ENCODE measurements at regions not wholly inside any gene's neighbourhood (a gene's known extent, or its start where the extent isn't known, plus 50 kb on each side); places are given as distances from the start of the nearest gene placed in this dataset.

DNA sequence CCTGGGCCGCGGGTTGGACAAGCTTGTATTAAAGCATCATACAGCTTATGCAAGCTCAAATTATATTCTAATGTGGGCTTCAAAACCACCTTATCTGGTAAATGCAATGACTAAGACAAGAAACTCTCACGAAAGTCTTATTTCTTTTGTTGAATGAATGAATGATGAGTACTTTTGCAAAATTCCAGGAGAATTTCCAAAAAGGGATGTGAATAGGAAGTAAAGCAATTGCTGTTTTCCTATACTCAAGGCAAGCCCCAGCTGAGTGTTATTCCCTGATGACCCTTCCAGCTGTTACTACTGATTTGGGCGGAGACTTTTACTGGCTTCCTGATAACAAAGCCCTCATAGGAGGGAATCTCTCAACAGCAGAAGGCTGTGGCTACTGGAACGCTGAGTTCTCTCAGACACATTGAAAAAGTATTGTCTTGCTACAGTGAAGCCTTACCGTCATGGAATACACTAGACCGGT, 162.8 kb downstream of the SREK1 start:
- Histone ChIP-seq H3K27me3 (replicated peaks) (no peaks in the 10 kb centered on the region), H3K4me3 (ENCODE audit: low read depth, low read length) (no peak overlapping the region), H3K27ac (no peak overlapping the region), H3K36me3 (replicated peaks) (no peaks in the 10 kb centered on the region)
- in situ Hi-C loops (cut with HindIII; ENCODE audit: low pct_ligation_motif_present, low sequenced_read_pairs), result loop anchor here (25.0 kb wide), 1 partner anchor 480 kb away; no protein-coding TSS in a partner anchor
- no peak for DNase-seq
- TF ChIP-seq, protein P1, sequence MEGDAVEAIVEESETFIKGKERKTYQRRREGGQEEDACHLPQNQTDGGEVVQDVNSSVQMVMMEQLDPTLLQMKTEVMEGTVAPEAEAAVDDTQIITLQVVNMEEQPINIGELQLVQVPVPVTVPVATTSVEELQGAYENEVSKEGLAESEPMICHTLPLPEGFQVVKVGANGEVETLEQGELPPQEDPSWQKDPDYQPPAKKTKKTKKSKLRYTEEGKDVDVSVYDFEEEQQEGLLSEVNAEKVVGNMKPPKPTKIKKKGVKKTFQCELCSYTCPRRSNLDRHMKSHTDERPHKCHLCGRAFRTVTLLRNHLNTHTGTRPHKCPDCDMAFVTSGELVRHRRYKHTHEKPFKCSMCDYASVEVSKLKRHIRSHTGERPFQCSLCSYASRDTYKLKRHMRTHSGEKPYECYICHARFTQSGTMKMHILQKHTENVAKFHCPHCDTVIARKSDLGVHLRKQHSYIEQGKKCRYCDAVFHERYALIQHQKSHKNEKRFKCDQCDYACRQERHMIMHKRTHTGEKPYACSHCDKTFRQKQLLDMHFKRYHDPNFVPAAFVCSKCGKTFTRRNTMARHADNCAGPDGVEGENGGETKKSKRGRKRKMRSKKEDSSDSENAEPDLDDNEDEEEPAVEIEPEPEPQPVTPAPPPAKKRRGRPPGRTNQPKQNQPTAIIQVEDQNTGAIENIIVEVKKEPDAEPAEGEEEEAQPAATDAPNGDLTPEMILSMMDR (IDR thresholded peaks at IDR 0.05; ENCODE audit: low read depth, low read length, missing control alignments), result no peak

DNA sequence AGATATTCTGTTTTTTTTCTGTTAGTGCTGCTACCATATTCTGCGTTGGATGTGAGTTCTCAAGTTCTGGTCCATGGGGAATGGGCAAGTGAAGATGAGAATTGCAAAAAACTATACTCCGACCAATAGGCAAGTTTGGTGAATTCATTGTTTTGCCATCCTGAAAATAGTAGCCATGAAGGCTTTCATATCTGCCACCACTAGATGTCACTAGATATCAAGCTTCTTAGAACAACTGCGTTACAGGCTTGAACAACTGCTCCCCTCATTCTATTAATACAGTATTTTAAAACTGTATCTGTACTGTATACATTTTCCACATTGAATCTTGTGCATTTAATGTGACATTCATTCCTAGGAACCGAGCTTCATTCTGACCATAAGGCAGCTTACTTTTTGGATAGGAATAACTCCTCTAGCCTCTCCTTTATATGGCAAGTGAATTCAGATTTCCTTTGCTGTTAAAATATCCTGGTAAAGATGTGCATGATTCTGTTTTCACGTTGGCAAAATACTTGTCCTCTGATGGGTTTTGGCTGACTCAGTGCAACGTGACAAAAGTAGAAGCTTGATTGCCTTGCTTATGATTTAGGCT, 163.6 kb downstream of the SREK1 start:
- Histone ChIP-seq H3K36me3 (replicated peaks) (no peaks in the 10 kb centered on the region), H3K4me3 (ENCODE audit: low read depth, low read length) (no peak overlapping the region), H3K27me3 (replicated peaks) (no peaks in the 10 kb centered on the region), H3K27ac (no peak overlapping the region)
- in situ Hi-C loops (cut with HindIII; ENCODE audit: low pct_ligation_motif_present, low sequenced_read_pairs), result loop anchor here (25.0 kb wide), 1 partner anchor 480 kb away; no protein-coding TSS in a partner anchor
- DNase-seq, result peak; percentile 49
- TF ChIP-seq, protein P1 (IDR thresholded peaks at IDR 0.05; ENCODE audit: low read depth, low read length, missing control alignments), result peak; percentile 72

DNA sequence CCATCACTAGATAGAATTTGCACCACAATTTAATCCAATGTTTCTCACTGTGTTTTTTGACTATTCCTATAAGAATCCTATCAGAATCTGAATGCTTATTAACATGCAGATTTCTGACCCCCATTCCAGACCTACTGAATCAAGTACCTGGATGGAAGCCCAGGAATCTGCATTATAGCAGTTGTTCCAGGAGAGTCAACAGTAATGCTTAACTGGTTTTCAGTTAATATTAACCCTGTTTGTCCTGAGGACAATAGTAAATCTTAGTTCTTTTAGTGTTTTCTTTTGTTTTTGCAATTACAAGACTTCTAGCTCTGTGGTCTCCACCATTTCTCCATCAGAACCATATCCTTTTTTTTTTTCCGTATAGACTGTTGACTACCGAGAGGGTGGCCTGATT, 168.2 kb downstream of the SREK1 start:
- DNase-seq, result no peak
- no peak overlapping the region for H3K27ac ChIP-seq
- TF ChIP-seq, protein P1 (IDR thresholded peaks at IDR 0.05; ENCODE audit: low read depth, low read length, missing control alignments), result no peak
- H3K36me3 ChIP-seq (replicated peaks), result no peaks in the 10 kb centered on the region
- no peak overlapping the region for H3K4me3 ChIP-seq (ENCODE audit: low read depth, low read length)
- in situ Hi-C loops (cut with HindIII; ENCODE audit: low pct_ligation_motif_present, low sequenced_read_pairs), result loop anchor here (25.0 kb wide), 1 partner anchor 475 kb away; no protein-coding TSS in a partner anchor
- no peaks in the 10 kb centered on the region for H3K27me3 ChIP-seq (replicated peaks)

DNA sequence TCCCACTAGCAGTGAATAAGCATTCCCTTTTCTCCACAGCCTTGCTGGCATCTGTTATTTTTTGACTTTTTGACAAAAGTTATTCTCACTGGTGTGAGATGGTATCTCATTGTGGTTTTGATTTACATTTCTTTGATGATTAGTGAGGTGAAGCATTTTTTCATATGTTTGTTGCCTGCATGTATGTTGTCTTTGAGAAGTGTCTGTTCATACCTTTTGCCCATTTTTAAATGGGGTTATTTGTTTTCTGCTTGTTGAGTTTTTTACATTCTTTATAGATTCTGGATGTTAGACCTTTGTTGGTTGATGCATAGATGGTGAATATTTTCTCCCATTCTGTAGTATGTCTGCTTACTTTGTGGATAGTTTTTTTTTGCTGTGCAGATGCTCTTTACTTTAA, 171.7 kb downstream of the SREK1 start:
- no peaks in the 10 kb centered on the region for H3K36me3 ChIP-seq (replicated peaks)
- H3K27me3 ChIP-seq (replicated peaks), result no peaks in the 10 kb centered on the region
- no peak overlapping the region for H3K4me3 ChIP-seq (ENCODE audit: low read depth, low read length)
- H3K27ac ChIP-seq, result no peak overlapping the region
- no peak for DNase-seq
- in situ Hi-C loops (cut with HindIII; ENCODE audit: low pct_ligation_motif_present, low sequenced_read_pairs), result loop anchor here (25.0 kb wide), 1 partner anchor 472 kb away; no protein-coding TSS in a partner anchor
- TF ChIP-seq, protein P1 (IDR thresholded peaks at IDR 0.05; ENCODE audit: low read depth, low read length, missing control alignments), result no peak

DNA sequence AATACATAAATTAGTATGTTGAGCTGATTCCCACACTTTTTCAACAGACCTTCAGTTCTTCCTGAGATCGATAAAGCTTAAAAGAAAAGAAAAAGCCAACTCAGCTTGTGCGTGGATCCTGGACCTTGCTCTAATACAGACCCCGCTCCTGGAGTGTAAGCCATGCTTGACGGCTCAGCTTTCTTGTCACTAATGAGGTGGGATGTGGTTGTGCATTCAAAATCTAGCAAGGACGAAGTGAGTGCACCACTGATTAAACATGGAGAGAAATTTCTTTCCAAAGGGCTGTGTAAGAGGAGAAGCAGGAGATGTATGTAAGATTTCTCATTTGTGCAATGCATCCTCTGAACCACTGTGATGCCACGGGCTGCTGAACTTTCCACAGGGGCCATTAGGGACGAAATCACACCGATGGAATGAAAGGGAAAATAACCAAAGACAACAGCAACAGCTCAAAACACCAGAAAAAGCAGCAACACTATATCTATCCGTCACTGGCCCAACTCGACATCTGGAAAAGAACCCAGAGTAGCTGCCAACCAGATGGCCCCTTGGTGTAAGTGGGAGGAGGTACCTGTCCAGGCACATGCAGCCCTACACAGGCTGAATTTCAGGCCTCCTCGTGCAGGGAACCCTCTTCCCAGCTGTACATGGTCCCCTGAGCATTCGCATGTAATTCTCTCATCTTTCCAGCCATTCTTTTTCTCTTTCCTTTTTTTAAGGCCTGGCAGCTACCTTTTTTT, 178.9 kb downstream of the SREK1 start:
- DNase-seq, result no peak
- H3K27ac ChIP-seq, result no peak overlapping the region
- in situ Hi-C loops (cut with HindIII; ENCODE audit: low pct_ligation_motif_present, low sequenced_read_pairs), result loop anchor here (25.0 kb wide), 1 partner anchor 464 kb away; no protein-coding TSS in a partner anchor
- no peaks in the 10 kb centered on the region for H3K36me3 ChIP-seq (replicated peaks)
- no peaks in the 10 kb centered on the region for H3K27me3 ChIP-seq (replicated peaks)
- TF ChIP-seq, protein P1 (IDR thresholded peaks at IDR 0.05; ENCODE audit: low read depth, low read length, missing control alignments), result no peak
- no peak overlapping the region for H3K4me3 ChIP-seq (ENCODE audit: low read depth, low read length)
